HG03097 (cell line): ENCODE measurements at regions not wholly inside any gene's neighbourhood (a gene's known extent, or its start where the extent isn't known, plus 50 kb on each side); places are given as distances from the start of the nearest gene placed in this dataset.

Experiments
- ATAC-seq: cut with Tn5 transposase; IDR thresholded peaks from one replicate; pipeline ENCODE4 v1.9.1; 2021; ENCODE audit not compliant: unreplicated experiment, low FRiP score

DNA sequence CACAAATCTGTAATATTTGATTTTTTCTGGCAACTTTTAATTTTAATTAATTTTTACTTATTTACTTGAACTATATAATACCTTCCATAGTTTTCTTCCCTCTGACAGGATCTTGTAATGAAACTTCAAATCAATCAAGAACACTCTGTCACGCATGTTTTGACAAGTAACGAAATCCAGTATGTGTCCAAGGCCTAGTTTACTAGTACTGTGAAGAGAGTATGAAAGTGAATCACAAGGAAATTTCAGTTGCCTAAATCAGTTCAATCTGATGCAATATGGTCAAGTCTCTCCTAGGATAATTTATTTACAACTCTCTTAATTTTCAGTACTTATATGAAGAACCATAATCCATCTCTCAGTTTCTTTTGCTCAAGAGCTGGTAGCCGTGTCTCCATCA lies 1344.6 kb upstream of the ZEB2 start:
- ATAC-seq: no peak

DNA sequence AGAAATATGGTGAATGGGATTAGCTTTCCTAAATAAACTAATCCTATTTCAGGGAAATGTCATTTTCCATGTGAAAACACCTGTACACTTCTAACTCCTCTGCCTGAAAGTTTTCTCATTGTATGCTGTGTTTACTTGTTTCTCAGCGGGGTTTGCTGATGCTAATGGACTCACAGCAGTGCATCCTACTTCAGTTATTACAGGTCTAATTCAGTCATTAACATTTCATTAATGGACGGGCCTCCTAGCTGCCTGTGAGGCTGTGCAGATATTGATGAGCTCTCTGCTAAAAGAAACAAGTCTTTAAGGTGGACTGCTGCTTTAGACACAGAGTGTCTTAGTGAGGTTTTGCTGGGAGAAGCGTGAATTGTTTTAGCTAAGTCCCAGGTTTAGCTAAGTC lies 1342.0 kb upstream of the ZEB2 start:
- ATAC-seq: no peak

DNA sequence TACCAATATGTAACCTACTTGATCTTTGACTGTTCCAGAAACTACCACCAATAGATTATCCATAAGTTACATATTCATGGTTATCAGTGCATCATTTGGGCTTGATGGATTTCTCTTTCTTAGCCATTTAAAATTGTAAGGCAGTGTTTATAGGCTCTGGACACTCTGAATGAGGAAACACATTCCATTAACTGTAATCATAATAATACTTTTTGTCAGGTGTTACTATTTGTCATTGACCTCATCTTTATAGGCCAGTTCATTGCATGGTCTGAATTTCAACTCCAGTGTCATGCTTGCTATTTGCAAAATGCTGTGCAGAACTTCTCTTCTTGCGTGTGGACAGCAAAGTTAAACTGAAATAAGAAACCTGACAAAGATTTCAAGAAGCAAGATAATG lies 1340.2 kb upstream of the ZEB2 start:
- ATAC-seq: no peak

DNA sequence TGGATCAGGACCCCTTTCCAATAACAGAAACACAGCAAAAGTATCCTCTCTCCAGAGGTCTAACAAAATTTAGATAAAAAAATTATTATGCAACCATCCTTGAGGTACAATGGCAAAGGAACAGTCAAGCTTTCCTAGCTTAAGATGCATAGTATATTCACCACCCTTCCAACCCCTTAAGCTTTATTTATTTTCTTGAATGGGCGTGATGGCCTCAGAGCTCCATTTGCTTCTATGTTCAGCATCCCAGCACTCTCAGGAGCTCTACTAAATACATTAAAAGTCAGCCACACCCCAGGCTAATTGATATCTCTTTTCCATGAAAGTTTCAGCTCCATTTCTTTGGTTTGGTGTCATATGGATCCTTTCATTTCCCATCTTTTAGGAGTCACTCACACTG lies 1335.2 kb upstream of the ZEB2 start:
- ATAC-seq: no peak

DNA sequence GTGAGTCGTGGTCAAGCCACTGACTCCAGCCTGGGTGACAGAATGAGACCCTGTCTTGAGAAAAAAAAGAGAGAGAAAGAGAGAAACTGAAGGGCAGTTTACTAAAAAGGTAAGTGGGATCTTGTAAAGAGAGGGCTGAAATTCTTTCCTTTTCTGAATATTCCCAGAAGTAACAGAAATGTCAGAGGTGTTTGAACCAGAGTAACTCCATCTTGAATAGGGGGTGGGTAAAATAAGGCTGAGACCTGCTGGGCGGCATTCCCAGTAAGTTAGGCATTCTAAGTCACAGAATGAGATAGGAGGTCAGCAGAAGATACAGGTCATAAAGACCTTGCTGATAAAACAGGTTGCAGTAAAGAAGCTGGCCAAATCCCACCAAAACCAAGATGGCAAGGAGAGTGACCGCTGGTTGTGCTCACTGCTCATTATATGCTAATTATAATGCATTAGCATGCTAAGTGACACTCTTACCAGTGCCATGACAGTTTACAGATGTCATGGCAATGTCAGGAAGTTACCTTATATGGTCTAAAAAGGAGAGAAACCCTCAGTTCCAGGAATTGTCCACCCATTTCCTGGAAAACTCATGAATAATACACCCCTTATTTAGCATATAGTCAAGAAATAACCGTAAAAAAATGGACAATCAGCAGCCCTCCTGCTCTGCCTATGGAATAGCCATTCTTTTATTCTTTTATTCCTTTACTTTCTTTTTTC lies 1334.3 kb upstream of the ZEB2 start:
- no peak for ATAC-seq

DNA sequence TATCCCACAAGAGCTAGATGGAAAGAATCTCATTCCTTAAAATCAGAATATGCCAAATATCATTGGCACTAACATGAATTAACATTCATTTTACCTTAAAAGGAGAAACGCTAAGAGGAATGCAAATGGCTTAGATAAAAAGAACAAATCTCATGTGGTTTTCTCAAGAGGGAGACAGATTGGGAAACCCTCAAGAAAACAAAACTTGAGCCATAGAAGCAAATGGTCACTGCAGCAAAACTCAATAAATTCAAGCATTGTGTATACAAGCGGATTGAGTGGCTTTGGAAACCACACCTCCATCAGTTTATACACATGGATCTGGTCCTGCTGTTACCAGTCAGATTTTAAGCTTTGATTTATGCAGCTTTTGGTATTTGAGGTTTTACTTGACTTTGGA lies 1331.8 kb upstream of the ZEB2 start:
- ATAC-seq: no peak

DNA sequence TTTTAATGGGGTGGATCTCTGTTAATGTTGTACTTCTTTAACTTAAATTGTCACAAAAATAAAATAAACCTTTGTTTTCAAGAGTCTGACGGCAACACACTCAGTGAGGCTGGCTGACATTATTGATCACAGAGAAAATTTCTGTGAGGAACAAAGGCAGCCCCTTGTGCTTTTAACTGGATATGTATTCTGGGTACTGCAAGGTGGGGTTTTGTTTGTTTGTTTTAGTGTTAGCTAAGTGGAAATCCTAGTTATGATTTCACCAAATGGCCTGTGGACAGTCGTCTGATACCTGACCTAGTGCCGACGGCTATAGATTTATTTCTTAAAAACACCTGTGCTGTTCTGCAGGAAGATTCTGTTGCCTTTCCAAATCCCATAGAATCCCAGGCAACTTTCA lies 1329.5 kb upstream of the ZEB2 start:
- no peak for ATAC-seq

DNA sequence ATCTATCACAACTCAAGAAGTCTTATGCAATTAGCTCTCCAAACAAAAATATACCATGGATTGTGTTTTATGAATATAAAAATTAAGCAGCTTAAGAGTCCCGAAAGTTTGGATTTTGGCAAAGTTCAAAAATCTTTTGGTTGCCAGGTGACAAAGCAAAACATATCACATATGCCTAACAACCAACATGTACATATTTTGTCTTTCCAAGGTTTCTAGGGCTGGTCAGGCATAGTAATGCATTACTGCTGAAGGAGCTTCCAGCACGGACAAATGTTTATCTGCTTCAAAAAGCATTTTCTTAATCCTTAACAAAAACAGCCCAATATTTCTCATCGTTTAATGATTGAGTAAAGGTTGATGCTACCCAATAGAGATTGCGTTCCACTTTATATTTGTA lies 1327.1 kb upstream of the ZEB2 start:
- ATAC-seq: no peak

DNA sequence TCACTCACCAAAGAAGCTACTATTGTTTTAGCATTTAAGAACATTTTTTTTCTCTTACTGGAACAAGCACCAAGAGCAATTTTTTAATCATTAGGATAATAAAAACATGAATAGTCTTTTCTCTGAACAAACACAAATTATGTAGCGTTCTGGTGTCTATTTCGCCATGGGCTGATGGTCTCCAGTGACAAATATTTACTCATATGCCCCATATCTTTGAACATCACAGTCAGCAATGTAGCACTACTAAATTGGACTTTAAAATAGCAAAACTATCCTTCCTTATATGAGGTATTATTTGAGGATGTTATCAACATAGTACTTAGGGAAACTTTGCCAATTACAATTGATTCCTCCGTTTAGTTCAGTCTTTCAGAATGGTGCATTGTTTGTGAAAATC lies 1326.0 kb upstream of the ZEB2 start:
- ATAC-seq: no peak

DNA sequence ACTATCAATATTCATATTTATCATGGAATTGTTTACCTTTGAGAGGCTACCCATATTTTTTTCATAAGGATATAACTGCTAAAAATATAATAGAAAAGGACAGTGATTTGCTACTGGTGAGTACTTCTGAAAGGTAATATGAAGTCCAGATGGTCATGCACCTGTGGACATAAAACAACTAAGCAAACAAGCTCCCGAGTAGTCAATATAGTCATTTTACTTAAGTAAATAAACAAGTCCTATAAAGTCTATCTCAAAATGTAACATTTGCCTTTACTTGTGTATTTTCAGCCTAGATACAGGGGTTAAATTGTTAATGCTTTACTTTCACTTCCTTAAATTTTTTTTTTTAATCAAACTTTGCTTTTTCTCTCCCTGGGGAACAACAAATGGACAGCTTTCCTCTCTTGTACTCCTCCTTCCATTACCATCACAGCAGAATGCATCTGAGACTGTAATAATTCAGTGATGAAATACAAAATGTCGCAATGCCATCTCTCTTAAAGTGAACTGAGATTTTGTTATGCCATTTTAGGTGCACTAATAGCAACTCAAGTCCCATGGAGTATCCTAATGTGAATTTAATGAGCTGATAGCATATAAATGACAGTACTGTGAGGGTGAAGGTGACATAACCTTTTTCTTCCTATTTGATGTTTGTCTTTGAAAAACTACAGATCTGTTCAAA lies 1325.4 kb upstream of the ZEB2 start:
- ATAC-seq: no peak

DNA sequence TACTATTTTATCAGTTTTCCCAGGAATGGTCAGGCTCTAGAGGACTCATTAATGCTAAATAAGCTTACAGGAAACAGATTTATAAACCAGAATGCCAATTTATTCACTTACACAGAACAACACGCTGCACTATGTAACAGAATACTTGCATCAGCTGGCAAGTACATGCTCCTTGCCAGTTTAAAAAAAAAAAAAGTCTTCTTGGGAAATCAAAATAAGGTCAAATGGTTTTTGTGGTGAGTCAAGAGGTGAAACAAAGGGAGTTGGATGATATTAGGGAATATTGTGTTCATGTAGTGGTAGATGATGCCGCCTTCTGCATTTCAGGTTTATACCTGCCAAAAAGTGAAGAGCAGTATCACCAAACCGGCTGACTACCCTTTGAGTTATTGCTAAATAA lies 1322.1 kb upstream of the ZEB2 start:
- ATAC-seq: no peak

DNA sequence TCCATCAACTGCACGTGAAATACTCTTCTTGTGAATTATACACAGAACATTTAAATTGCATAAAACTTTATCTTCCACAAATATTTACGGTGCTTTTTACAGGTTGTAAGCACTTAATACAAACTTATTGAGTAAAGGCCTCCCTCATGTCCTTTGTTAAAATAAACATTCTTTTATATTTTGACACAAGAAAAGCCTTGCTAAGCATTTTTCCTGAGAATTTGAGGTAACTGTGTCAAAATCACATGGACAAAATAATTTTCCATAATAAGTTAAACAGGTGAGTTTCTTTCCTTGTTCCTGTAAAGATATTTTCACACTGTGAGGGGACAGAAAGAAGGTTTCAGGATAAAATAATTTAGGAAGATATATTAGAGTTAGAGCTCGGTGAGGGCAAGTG lies 1317.1 kb upstream of the ZEB2 start:
- no peak for ATAC-seq

DNA sequence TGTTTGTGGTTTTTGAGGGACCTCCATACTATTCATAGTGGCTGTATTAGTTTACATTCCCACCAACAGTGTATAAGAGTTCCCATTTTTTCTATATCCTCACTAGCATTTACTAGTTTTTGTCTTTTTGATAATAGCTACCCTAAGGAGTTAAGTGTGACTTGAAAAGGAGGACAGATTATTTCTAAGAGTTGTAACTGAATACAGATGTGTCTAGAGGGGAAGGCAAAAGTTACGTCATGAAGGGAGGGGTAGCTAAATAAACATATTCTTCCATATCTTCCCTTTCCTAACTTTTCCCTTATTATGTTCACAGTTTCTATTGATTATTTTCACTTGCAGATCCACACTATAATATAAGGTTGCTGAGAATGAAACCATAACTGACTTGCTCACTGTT lies 1315.7 kb upstream of the ZEB2 start:
- ATAC-seq: no peak

DNA sequence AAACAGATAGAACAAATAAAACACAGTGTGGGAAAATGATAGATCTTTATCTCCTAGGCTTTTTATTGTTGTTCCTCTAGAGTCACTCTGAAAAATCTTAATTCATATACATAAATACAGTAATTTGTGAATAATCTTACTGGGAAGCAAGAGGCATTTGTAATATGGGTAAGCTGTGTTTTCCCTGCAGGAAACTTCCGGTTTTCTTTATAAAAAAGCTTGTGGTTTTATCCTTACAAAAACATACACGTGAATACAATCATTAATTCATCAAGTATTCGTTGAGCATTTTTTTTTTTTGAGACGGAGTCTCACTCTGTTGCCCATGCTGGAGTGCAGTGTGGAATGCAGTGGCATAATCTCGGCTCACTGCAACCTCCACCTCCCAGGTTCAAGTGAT lies 1312.8 kb upstream of the ZEB2 start:
- ATAC-seq: no peak

DNA sequence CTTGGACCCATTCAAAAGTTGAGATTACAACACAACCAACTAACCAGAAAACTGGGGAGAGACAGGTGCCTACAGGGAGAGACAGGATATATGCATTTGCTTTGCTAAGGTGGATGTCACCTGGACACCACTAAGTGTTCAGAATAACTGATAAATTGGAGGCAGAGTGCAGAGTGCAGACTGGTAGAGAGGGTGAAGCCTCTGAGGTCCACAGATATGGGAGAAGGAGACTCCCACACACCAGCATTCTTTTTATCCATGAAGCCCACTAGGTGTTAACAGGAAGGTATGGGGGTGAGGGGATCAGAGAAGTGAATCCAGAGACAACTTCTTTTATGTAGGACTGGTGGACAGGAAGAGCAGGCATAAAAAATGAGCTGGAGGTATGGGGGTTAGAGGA lies 1310.0 kb upstream of the ZEB2 start:
- no peak for ATAC-seq

DNA sequence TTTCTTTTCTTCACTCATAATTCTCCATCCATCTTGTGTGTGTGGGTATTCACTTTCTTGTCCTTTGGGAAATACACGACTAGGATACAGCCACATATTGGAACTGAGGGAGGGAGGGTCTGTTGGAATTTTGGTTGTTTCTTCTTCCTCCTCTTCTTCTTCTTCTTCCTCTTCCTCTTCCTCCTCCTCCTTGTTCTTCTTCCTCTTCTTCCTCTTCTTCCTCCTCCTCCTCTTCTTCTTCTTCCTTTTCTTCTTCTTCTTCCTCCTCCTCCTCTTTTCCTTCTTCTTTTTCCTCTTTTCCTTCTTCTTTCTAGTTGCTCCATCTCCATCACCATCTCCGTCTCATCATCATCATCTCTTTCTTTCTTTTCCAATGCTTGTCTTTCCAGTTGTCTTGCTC lies 1307.3 kb upstream of the ZEB2 start:
- ATAC-seq: no peak

DNA sequence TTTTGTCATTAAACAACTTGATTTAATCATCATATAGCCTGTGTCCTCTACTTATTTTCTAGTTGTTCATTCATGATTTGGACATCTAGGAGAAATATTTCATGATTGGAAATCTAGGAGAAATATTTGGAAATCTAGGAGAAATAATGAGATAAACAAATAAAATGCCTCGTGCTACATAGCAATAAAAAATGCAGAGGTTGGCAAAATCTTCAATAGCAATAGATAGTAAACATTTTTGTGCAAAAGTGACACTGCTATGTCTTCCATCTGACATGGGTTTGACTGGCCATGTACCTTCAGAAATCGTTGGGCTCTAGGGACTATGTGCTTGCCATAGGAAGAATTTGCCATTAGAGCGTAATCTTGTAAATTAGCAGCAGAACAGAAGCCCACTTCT lies 1304.5 kb upstream of the ZEB2 start:
- no peak for ATAC-seq

DNA sequence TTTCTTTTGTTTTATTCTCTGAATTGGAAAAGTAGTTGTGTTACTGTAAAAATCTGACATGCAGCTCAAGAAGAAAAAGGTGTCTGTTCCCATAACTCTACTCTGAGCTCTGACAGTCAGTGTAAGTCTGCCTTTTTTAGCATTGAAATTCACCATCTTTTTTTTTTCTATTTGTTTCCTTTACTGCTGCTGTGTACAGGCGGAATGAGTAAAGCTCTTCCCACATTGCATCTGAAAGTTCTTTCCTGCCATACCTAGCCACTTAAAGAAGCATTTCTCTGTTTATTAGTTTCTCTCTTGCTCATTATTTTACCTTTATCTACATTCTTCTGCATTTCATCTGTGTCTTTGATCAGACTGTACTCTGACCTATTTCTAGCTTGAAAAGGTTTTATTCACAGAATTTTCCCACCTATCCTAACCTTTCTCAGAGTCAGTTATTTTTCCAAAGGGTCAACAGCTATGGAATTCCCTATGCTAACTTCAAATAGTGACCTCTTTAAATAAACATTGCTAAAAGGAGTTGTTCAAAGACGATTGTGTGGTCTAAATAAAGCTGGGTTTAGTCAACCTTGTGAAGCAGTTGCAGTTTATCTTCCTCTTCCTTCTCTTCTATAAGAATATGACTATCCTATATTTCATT lies 1303.1 kb upstream of the ZEB2 start:
- ATAC-seq: no peak

DNA sequence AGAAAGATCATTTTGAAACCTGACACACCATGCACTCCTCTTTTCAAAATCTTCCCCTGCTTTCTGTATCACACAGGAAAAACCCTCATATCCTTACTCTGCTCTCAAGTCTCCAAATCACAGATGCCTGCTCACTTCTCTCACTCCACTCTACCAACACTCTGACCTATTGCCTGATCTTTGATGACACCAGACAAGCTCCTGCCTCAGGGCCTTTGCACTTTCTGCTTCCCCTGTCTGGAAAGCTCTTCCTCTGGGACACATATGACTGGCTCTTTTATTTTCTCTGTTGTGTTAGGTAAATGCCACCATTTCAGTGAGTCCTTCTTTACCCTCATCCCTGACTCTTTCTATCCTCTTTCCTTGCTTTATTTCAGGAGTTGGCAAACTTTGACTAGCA lies 1300.7 kb upstream of the ZEB2 start:
- no peak for ATAC-seq

DNA sequence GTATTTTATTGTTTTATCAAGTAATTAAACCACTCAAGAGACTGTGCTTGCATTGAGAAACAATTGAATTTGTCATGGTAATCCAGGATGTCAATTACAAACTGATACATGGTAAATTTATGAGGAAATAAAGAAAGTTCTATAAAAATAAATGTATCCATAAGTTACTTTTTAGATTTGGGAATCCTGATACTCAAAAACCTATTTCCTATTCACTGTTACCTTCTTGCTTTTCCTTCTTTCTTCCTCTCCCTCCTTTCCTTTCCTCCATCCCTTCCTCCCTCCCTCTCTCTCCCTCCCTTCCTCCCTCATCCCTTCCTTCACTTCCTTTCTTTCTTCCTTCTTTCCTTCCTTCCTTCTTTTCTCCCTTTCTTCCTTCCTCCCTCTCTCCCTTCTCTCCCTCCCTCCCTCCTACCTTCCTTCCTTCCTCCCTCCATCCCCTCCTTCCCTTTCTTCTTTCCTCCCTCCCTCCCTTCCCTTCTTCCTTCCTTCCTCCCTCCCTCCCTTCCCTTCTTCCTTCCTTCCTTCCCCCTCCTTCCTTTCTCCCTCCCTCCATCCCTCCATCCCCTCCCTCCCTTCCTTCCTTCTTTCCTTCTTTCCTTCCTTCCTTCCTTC lies 1299.1 kb upstream of the ZEB2 start:
- ATAC-seq: no peak

DNA sequence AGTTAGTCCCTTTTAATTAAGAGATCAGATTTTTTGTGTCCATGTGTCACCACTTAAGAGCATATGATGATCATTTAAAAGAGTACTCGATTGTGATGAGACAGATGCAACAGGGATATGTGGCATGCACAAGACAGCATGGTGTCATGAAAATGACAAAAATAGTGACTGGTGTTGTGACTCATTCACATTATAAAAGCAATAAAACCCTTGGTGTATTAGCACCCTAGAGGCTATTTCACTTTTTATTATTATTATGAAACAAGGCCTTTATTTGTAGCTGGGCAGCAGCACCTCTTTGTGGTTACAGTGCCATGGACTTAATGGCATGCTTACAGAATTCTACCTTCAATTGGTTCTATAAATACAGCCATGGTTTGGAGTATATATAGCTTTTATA lies 1296.0 kb upstream of the ZEB2 start:
- no peak for ATAC-seq

DNA sequence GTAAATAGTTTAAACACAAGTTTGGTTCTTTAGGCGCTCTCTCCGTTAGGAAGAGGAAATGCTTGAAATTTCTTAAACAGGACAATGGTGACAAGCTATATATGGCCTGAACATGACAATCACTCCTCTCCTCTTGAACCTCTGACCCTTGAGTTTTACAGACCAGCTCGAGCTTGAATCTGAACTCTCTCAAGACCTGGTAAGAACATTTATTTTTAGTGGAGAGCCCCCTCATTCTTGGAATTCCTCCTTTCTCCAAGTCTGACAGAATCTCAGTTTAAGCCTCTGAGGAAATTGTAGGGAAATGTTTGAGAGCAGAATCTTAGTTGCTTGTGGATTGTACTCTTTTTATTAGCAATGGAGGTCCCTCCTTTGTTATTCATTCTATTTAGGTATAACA lies 1293.6 kb upstream of the ZEB2 start:
- no peak for ATAC-seq
